ENCODE measurements at regions not wholly inside any gene's neighbourhood (a gene's known extent, or its start where the extent isn't known, plus 50 kb on each side); places are given as distances from the start of the nearest gene placed in this dataset.

DNA sequence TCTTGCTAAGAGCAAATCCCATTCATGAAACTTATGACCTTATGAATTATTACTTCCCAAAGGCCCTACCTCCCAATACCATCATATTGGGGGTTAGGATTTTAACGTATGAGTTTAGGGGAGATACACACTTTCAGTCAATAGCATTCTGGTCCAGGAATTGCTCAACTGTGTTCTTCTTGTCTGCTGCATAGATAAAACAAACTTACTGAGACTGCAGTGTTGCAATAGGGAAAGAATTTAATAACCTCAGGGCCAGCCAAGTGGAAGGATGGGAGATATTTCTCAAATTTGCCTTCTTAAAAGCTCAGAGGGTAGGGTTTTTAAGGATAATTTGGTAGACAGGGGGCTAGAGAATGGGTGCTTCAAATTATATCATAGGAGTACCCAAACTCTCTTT lies 625.8 kb downstream of the OTOL1 start:
- no peaks in the 10 kb centered on the region for H3K9me3 ChIP-seq (ENCODE audit: insufficient read depth, low read depth, low read length)
- Mint-ChIP-seq H3K9me3 (ENCODE audit: unreplicated experiment) (no peaks in the 10 kb centered on the region), H3K4me3 (ENCODE audit: unreplicated experiment) (no peak overlapping the region), H3K4me1 (ENCODE audit: low read depth, unreplicated experiment) (no peaks in the 10 kb centered on the region), H3K27me3 (ENCODE audit: low read depth, unreplicated experiment) (no peaks in the 10 kb centered on the region), H3K27ac (ENCODE audit: unreplicated experiment) (no peak overlapping the region), H3K36me3 (ENCODE audit: low read depth, unreplicated experiment) (no peaks in the 10 kb centered on the region)
- no peak overlapping the region for H2AFZ ChIP-seq (ENCODE audit: low read depth, low read length)
- no peak for DNase-seq (ENCODE audit: low read depth)
- H4K20me1 ChIP-seq (ENCODE audit: insufficient read depth, low read length) = no peaks in the 10 kb centered on the region
- H3K27ac ChIP-seq (ENCODE audit: low read depth, low read length) = no peak overlapping the region
- FAIRE-seq = no peak
- no peaks in the 10 kb centered on the region for H3K36me3 ChIP-seq (ENCODE audit: insufficient read depth, low read length)
- H3K4me3 ChIP-seq (ENCODE audit: insufficient read depth, low read depth, low read length) = no peak overlapping the region
- no peak overlapping the region for H3K9ac ChIP-seq (ENCODE audit: low read length)
- no peak overlapping the region for H3K4me2 ChIP-seq (ENCODE audit: low read length)
- H3K27me3 ChIP-seq (ENCODE audit: insufficient read depth, low read length) = no peaks in the 10 kb centered on the region
- no peak for TF ChIP-seq EZH2 (IDR thresholded peaks at IDR 0.05; ENCODE audit: insufficient read depth, low read length)
- H3K4me1 ChIP-seq (ENCODE audit: insufficient read depth, low read length) = no peaks in the 10 kb centered on the region
- H3K79me2 ChIP-seq (ENCODE audit: insufficient read depth, low read length) = no peaks in the 10 kb centered on the region

DNA sequence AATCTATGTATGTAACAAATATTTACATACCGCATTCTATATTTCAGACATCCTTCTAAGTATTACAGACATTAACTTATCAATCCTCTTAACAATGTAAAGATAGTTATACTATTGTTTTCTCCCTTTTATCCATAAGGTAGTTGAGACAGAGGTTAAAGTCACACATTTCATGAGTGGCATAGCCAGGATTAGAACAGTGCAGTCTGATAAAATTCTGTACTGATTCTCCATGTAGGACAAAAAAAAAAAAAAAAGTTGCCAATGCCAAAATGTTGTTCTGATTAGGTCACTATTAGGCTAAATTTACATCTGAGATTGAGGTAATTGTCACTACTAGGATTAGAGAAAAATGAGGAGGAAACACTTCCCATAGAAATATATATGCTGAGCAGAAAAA lies 629.2 kb downstream of the OTOL1 start:
- TF ChIP-seq EZH2 (IDR thresholded peaks at IDR 0.05; ENCODE audit: insufficient read depth, low read length) (no peak), CTCF (IDR thresholded peaks at IDR 0.05; ENCODE audit: insufficient read depth, low read depth, low read length) (no peak)
- Mint-ChIP-seq H3K36me3 (ENCODE audit: low read depth, unreplicated experiment) (no peaks in the 10 kb centered on the region), H3K4me3 (ENCODE audit: unreplicated experiment) (no peak overlapping the region), H3K27ac (ENCODE audit: unreplicated experiment) (no peak overlapping the region), H3K9me3 (ENCODE audit: unreplicated experiment) (no peaks in the 10 kb centered on the region), H3K27me3 (ENCODE audit: low read depth, unreplicated experiment) (no peaks in the 10 kb centered on the region), H3K4me1 (ENCODE audit: low read depth, unreplicated experiment) (no peaks in the 10 kb centered on the region)
- H3K27ac ChIP-seq (ENCODE audit: low read depth, low read length) = no peak overlapping the region
- no peaks in the 10 kb centered on the region for H3K9me3 ChIP-seq (ENCODE audit: insufficient read depth, low read depth, low read length)
- no peaks in the 10 kb centered on the region for H3K36me3 ChIP-seq (ENCODE audit: insufficient read depth, low read length)
- no peak overlapping the region for H3K9ac ChIP-seq (ENCODE audit: low read length)
- H4K20me1 ChIP-seq (ENCODE audit: insufficient read depth, low read length) = no peaks in the 10 kb centered on the region
- no peaks in the 10 kb centered on the region for H3K27me3 ChIP-seq (ENCODE audit: insufficient read depth, low read length)
- no peaks in the 10 kb centered on the region for H3K79me2 ChIP-seq (ENCODE audit: insufficient read depth, low read length)
- no peaks in the 10 kb centered on the region for H3K4me1 ChIP-seq (ENCODE audit: insufficient read depth, low read length)
- H3K4me2 ChIP-seq (ENCODE audit: low read length) = no peak overlapping the region
- DNase-seq (ENCODE audit: low read depth) (no peak), FAIRE-seq (no peak)
- no peak overlapping the region for H2AFZ ChIP-seq (ENCODE audit: low read depth, low read length)
- no peak overlapping the region for H3K4me3 ChIP-seq (ENCODE audit: insufficient read depth, low read depth, low read length)

GRCh38 chr3:162130582-162130981 lies 634.0 kb downstream of the OTOL1 start:
- FAIRE-seq (no peak), DNase-seq (ENCODE audit: low read depth) (no peak)
- Mint-ChIP-seq H3K9me3 (ENCODE audit: unreplicated experiment) (no peaks in the 10 kb centered on the region), H3K4me1 (ENCODE audit: low read depth, unreplicated experiment) (peaks cover 6% of the 10 kb centered on the region), H3K4me3 (ENCODE audit: unreplicated experiment) (no peak overlapping the region), H3K27me3 (ENCODE audit: low read depth, unreplicated experiment) (no peaks in the 10 kb centered on the region), H3K36me3 (ENCODE audit: low read depth, unreplicated experiment) (no peaks in the 10 kb centered on the region), H3K27ac (ENCODE audit: unreplicated experiment) (no peak overlapping the region)
- Histone ChIP-seq H3K9me3 (ENCODE audit: insufficient read depth, low read depth, low read length) (no peaks in the 10 kb centered on the region), H3K27ac (ENCODE audit: low read depth, low read length) (no peak overlapping the region), H2AFZ (ENCODE audit: low read depth, low read length) (no peak overlapping the region), H3K4me3 (ENCODE audit: insufficient read depth, low read depth, low read length) (no peak overlapping the region), H3K4me2 (ENCODE audit: low read length) (no peak overlapping the region), H3K79me2 (ENCODE audit: insufficient read depth, low read length) (no peaks in the 10 kb centered on the region), H3K36me3 (ENCODE audit: insufficient read depth, low read length) (no peaks in the 10 kb centered on the region), H4K20me1 (ENCODE audit: insufficient read depth, low read length) (no peaks in the 10 kb centered on the region), H3K27me3 (ENCODE audit: insufficient read depth, low read length) (no peaks in the 10 kb centered on the region), H3K4me1 (ENCODE audit: insufficient read depth, low read length) (no peaks in the 10 kb centered on the region), H3K9ac (ENCODE audit: low read length) (no peak overlapping the region)
- TF ChIP-seq CTCF (IDR thresholded peaks at IDR 0.05; ENCODE audit: insufficient read depth, low read depth, low read length) = no peak
- TF ChIP-seq EZH2 (IDR thresholded peaks at IDR 0.05; ENCODE audit: insufficient read depth, low read length) = no peak
